ENCODE measurements at regions not wholly inside any gene's neighbourhood (a gene's known extent, or its start where the extent isn't known, plus 50 kb on each side); places are given as distances from the start of the nearest gene placed in this dataset.

DNA sequence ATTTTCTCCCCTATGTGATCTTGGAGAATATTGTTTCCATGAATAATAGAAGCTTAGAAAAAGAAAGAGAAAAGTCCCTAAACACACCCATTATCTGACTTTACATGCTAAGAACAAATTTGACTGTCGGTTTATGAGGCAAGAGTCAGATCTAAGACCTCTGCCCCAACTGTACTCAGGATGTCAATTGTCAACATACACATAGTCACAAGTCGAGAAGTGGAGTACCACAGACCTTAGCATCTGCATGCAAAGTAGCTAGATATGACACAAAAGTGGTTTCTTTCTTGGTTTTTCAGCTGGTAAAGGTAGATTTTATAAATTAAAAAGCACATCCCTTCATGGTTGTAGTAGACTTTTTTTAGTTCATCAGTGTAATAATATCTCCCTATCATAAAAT lies 97.2 kb upstream of the DPYD start:
- Mint-ChIP-seq H3K4me1 (ENCODE audit: unreplicated experiment) (no peaks in the 10 kb centered on the region), H3K36me3 (ENCODE audit: low read depth, unreplicated experiment) (no peaks in the 10 kb centered on the region), H3K27me3 (ENCODE audit: unreplicated experiment) (no peaks in the 10 kb centered on the region), H3K9me3 (ENCODE audit: unreplicated experiment) (no peaks in the 10 kb centered on the region), H3K4me3 (ENCODE audit: unreplicated experiment) (no peak overlapping the region), H3K27ac (ENCODE audit: unreplicated experiment) (no peak overlapping the region)
- no peak for DNase-seq (ENCODE audit: low spot score)
- TF ChIP-seq, protein P1, sequence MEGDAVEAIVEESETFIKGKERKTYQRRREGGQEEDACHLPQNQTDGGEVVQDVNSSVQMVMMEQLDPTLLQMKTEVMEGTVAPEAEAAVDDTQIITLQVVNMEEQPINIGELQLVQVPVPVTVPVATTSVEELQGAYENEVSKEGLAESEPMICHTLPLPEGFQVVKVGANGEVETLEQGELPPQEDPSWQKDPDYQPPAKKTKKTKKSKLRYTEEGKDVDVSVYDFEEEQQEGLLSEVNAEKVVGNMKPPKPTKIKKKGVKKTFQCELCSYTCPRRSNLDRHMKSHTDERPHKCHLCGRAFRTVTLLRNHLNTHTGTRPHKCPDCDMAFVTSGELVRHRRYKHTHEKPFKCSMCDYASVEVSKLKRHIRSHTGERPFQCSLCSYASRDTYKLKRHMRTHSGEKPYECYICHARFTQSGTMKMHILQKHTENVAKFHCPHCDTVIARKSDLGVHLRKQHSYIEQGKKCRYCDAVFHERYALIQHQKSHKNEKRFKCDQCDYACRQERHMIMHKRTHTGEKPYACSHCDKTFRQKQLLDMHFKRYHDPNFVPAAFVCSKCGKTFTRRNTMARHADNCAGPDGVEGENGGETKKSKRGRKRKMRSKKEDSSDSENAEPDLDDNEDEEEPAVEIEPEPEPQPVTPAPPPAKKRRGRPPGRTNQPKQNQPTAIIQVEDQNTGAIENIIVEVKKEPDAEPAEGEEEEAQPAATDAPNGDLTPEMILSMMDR (IDR thresholded peaks at IDR 0.05; ENCODE audit: unreplicated experiment) = no peak

DNA sequence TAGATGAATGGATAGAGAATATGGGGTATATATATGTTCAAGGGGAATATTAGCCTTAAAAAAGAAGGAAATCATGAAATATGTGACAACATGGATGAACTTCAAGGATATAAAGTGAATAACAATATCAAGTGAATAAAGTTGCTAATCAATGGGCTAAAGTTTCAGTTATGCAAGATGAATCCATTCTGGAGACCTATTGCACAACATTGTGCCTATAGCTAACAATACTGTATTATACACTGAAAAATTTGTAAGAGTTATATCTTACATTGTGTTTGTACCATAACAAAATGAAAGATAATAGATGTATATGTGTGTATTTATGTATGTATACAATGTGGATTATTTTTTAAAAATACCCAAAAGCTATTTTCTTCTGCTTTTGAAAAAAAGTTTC lies 96.3 kb upstream of the DPYD start:
- no peaks in the 10 kb centered on the region for H3K36me3 Mint-ChIP-seq (ENCODE audit: low read depth, unreplicated experiment)
- H3K27me3 Mint-ChIP-seq (ENCODE audit: unreplicated experiment) = no peaks in the 10 kb centered on the region
- H3K9me3 Mint-ChIP-seq (ENCODE audit: unreplicated experiment) = no peaks in the 10 kb centered on the region
- H3K27ac Mint-ChIP-seq (ENCODE audit: unreplicated experiment) = no peak overlapping the region
- H3K4me3 Mint-ChIP-seq (ENCODE audit: unreplicated experiment) = no peak overlapping the region
- DNase-seq (ENCODE audit: low spot score) = no peak
- H3K4me1 Mint-ChIP-seq (ENCODE audit: unreplicated experiment) = no peaks in the 10 kb centered on the region
- TF ChIP-seq, protein P1 (IDR thresholded peaks at IDR 0.05; ENCODE audit: unreplicated experiment) = no peak

DNA sequence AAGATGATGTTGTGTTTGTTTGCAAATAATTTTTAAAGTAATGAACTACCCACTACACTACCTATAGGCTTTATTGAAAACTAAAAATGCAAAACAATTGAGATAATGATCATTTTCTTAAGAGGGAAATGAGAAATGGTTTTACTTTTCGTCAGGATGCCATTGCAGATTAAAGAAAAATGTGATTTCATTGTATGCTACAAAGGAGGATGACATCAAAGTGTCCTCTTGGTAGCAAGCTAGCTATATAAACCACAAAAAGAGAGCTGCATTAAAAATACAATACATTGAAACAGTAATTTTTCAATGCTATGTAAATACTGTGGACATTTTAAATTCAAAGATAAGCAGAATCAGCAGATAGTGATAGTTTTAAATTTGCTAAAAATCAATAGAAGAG lies 87.5 kb upstream of the DPYD start:
- H3K4me3 Mint-ChIP-seq (ENCODE audit: unreplicated experiment) = no peak overlapping the region
- no peaks in the 10 kb centered on the region for H3K27me3 Mint-ChIP-seq (ENCODE audit: unreplicated experiment)

DNA sequence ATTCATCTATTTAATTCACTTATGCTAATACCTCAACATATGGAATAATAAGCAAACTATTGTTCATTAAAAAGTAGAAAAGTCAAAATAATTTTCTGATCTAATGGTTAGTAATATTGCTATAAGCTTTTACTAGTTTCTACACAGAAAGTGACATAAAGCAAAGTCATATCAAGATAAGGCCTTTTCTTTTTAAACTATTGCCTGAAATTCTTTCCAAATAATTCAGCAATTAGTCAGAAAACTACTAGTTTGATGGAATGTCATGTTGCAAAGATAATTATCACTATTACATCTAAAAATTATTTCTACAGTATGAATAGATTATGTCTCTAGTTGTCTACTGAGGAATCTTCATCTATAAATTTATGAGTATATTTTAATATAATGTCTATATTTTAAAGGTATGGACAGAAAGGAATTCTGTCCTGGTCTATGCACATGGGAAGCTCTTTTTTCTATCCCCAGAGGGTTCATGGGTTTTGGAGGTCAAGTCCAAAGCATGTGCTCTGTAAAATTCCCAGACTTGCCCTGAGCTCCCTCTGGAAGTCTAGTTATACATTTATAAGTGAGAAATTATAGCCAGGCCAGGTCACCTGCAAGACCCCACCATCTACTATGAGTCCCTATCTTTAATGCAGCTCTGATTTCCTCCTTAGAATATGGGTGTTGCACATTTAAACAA lies 84.6 kb upstream of the DPYD start:
- TF ChIP-seq, protein P1 (IDR thresholded peaks at IDR 0.05; ENCODE audit: unreplicated experiment) = no peak
- Mint-ChIP-seq H3K27me3 (ENCODE audit: unreplicated experiment) (no peaks in the 10 kb centered on the region), H3K27ac (ENCODE audit: unreplicated experiment) (no peak overlapping the region), H3K4me1 (ENCODE audit: unreplicated experiment) (no peaks in the 10 kb centered on the region), H3K4me3 (ENCODE audit: unreplicated experiment) (no peak overlapping the region), H3K36me3 (ENCODE audit: low read depth, unreplicated experiment) (no peaks in the 10 kb centered on the region), H3K9me3 (ENCODE audit: unreplicated experiment) (no peaks in the 10 kb centered on the region)
- DNase-seq (ENCODE audit: low spot score) = no peak

More for the DNA sequence above, 87.5 kb upstream of the DPYD start:
- Mint-ChIP-seq H3K9me3 (ENCODE audit: unreplicated experiment) (no peaks in the 10 kb centered on the region), H3K4me1 (ENCODE audit: unreplicated experiment) (no peaks in the 10 kb centered on the region), H3K27ac (ENCODE audit: unreplicated experiment) (no peak overlapping the region), H3K36me3 (ENCODE audit: low read depth, unreplicated experiment) (no peaks in the 10 kb centered on the region)
- TF ChIP-seq, protein P1 (IDR thresholded peaks at IDR 0.05; ENCODE audit: unreplicated experiment) = no peak
- no peak for DNase-seq (ENCODE audit: low spot score)

DNA sequence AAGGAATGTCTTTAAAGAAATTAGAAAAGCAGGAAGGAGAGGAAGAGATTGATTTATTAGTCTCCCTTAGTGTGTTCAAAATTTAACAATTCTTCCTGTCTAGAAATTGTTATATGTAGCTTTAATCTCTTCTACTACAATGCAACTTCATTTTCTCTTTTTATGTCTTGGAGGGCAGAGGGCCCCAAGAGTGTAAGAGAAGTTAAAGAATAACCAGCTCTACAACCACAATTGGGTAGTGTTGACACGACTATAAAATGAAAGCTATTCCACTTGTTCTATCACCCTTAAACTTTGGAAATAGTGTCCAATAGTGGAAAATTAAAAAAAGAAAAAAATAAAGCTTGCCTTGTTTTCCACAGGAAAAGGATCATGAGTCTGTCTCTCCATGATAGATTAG lies 82.6 kb upstream of the DPYD start:
- Mint-ChIP-seq H3K36me3 (ENCODE audit: low read depth, unreplicated experiment) (no peaks in the 10 kb centered on the region), H3K27ac (ENCODE audit: unreplicated experiment) (no peak overlapping the region)
- TF ChIP-seq, protein P1 (IDR thresholded peaks at IDR 0.05; ENCODE audit: unreplicated experiment) = no peak

More for the DNA sequence above, 82.6 kb upstream of the DPYD start:
- no peaks in the 10 kb centered on the region for H3K4me1 Mint-ChIP-seq (ENCODE audit: unreplicated experiment)
- no peaks in the 10 kb centered on the region for H3K9me3 Mint-ChIP-seq (ENCODE audit: unreplicated experiment)
- DNase-seq (ENCODE audit: low spot score) = no peak
- no peak overlapping the region for H3K4me3 Mint-ChIP-seq (ENCODE audit: unreplicated experiment)
- H3K27me3 Mint-ChIP-seq (ENCODE audit: unreplicated experiment) = no peaks in the 10 kb centered on the region

Data from endothelial cell (in vitro differentiated cells).